ENCODE measurements at regions not wholly inside any gene's neighbourhood (a gene's known extent, or its start where the extent isn't known, plus 50 kb on each side); places are given as distances from the start of the nearest gene placed in this dataset.
A peak's percentile ranks its signal among the peaks of the same experiment; 100 is the strongest.

DNA sequence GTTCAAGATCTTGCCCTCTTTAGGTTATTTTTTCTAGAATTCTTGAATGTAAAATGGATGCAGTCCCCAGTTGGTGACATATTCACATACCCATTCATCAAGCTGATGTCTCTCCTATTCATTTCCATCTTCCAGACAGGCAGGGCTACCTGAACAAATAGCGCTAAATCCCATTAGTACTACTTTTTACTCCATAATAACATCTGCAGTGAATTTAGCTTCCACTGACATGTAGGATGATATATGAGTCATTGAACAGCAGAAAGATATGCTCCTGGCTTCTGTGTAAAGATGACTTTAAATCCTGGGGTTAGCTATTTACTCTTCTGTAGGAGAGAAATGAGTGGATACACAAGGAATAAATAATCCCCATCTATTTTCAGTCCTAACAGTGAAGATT, 194.7 kb downstream of the RND3 start:
- Histone ChIP-seq H3K4me1 (ENCODE audit: control insufficient read depth in 1 of 2, insufficient read depth in 2 of 2, low read depth in 1 of 2, low read length in 1 of 2) (peaks cover 0 to 4% of the 10 kb centered on the region in 2 experiments; a peak in 2 of 4 replicates), H3K27ac (ENCODE audit: low read depth in 2 of 2, low read length in 1 of 2) (no peak overlapping the region), H2AFZ (ENCODE audit: low read depth) (no peak overlapping the region), H3K9ac (no peak overlapping the region), H3K79me2 (ENCODE audit: insufficient read depth) (no peaks in the 10 kb centered on the region), H3K36me3 (replicated peaks in 1 of 2; ENCODE audit: control insufficient read depth in 1 of 2, insufficient read depth in 2 of 2, low read length in 1 of 2) (no peaks in the 10 kb centered on the region), H3K9me3 (no peaks in the 10 kb centered on the region), H3K4me3 (ENCODE audit: low read depth in 2 of 2, low read length in 1 of 2) (no peak overlapping the region), H3K27me3 (ENCODE audit: insufficient read depth) (no peaks in the 10 kb centered on the region), H4K20me1 (ENCODE audit: insufficient read depth) (no peaks in the 10 kb centered on the region), H3K4me2 (no peak overlapping the region), H3K9me2 (no peaks in the 10 kb centered on the region), H3F3A (replicated peaks; ENCODE audit: insufficient read depth) (no peaks in the 10 kb centered on the region)
- DNase-seq, result no peak
- TF ChIP-seq FOXM1 (IDR thresholded peaks at IDR 0.05; ENCODE audit: low read depth) (no peak), JUND (IDR thresholded peaks at IDR 0.05) (peak; percentile 47; the same call in 1 of the 2 replicates), EP300 (IDR thresholded peaks at IDR 0.05; ENCODE audit: borderline replicate concordance in 1 of 2, low read depth in 1 of 2, low read length in 1 of 2) (0 out of 4 replicates have a peak, but pooled peaks of 1 of the 2 experiments have one; percentile 21), TCF12 (IDR thresholded peaks at IDR 0.05) (peak; percentile 83), FOSL2 (IDR thresholded peaks at IDR 0.05; ENCODE audit: borderline replicate concordance, low read depth) (peak; percentile 42; the same call in 1 of the 2 replicates), NFIC (IDR thresholded peaks at IDR 0.05; ENCODE audit: borderline replicate concordance) (0 out of 2 replicates have a peak, but pooled peaks have one; percentile 11)
- TF ChIP-seq, protein P1, sequence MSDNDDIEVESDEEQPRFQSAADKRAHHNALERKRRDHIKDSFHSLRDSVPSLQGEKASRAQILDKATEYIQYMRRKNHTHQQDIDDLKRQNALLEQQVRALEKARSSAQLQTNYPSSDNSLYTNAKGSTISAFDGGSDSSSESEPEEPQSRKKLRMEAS (IDR thresholded peaks at IDR 0.05; ENCODE audit: low read depth), result no peak
- TF ChIP-seq, protein P2, sequence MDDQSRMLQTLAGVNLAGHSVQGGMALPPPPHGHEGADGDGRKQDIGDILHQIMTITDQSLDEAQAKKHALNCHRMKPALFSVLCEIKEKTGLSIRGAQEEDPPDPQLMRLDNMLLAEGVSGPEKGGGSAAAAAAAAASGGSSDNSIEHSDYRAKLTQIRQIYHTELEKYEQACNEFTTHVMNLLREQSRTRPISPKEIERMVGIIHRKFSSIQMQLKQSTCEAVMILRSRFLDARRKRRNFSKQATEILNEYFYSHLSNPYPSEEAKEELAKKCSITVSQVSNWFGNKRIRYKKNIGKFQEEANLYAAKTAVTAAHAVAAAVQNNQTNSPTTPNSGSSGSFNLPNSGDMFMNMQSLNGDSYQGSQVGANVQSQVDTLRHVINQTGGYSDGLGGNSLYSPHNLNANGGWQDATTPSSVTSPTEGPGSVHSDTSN (IDR thresholded peaks at IDR 0.05), result peak; percentile 87
- POLR2A ChIA-PET, result no interaction called here
- 84% methylated on average over 1 of the region's 1 CpG for WGBS (ENCODE audit: low lambda C conversion rate)
- CTCF ChIA-PET, result no interaction called here

DNA sequence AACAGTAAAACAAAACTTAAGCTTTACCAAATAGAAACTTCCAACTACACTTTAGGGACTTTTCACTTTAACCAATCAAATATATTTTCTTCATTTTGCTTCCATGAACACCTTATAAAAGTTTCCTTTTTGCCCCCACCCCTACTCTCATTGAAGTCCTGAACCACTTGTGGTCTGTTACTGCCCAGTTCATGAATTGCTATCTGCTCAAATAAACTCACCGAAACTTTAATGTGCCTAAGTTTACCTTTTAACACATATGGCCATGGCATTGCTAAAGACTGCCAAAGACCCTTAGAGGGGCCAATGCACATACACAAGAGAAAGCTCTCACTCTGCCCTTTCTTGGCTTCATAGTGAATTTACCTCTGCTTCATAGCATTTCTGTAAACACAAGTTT, 195.3 kb downstream of the RND3 start:
- Histone ChIP-seq H2AFZ (ENCODE audit: low read depth) (no peak overlapping the region), H3K36me3 (replicated peaks in 1 of 2; ENCODE audit: control insufficient read depth in 1 of 2, insufficient read depth in 2 of 2, low read length in 1 of 2) (no peaks in the 10 kb centered on the region), H3K4me2 (no peak overlapping the region), H3K9me2 (no peaks in the 10 kb centered on the region), H3K79me2 (ENCODE audit: insufficient read depth) (no peaks in the 10 kb centered on the region), H3K9me3 (no peaks in the 10 kb centered on the region), H3K27me3 (ENCODE audit: insufficient read depth) (no peaks in the 10 kb centered on the region), H3F3A (replicated peaks; ENCODE audit: insufficient read depth) (no peaks in the 10 kb centered on the region), H3K9ac (no peak overlapping the region), H3K4me3 (ENCODE audit: low read depth in 2 of 2, low read length in 1 of 2) (no peak overlapping the region), H4K20me1 (ENCODE audit: insufficient read depth) (no peaks in the 10 kb centered on the region), H3K4me1 (ENCODE audit: control insufficient read depth in 1 of 2, insufficient read depth in 2 of 2, low read depth in 1 of 2, low read length in 1 of 2) (peaks cover 0 to 4% of the 10 kb centered on the region in 2 experiments; a peak in 2 of 4 replicates), H3K27ac (ENCODE audit: low read depth in 2 of 2, low read length in 1 of 2) (no peak overlapping the region)
- POLR2A ChIA-PET, result no interaction called here
- DNase-seq, result no peak
- CTCF ChIA-PET, result no interaction called here
- WGBS (ENCODE audit: low lambda C conversion rate), result 100% methylated on average over 1 of the region's 1 CpG
- TF ChIP-seq SMC3 (IDR thresholded peaks at IDR 0.05; ENCODE audit: low read depth, low read length), result no peak
- TF ChIP-seq ELF1 (IDR thresholded peaks at IDR 0.05), result no peak
- no peak for TF ChIP-seq NFIC (IDR thresholded peaks at IDR 0.05; ENCODE audit: borderline replicate concordance)
- TF ChIP-seq, protein P2 (IDR thresholded peaks at IDR 0.05), result no peak
- TF ChIP-seq YY1 (IDR thresholded peaks at IDR 0.05; ENCODE audit: low read depth), result no peak
- no peak for TF ChIP-seq MXI1 (IDR thresholded peaks at IDR 0.05; ENCODE audit: low read depth, low read length)
- TF ChIP-seq RFX5 (IDR thresholded peaks at IDR 0.05; ENCODE audit: low read length), result no peak
- TF ChIP-seq, protein P3, sequence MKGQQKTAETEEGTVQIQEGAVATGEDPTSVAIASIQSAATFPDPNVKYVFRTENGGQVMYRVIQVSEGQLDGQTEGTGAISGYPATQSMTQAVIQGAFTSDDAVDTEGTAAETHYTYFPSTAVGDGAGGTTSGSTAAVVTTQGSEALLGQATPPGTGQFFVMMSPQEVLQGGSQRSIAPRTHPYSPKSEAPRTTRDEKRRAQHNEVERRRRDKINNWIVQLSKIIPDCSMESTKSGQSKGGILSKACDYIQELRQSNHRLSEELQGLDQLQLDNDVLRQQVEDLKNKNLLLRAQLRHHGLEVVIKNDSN (IDR thresholded peaks at IDR 0.05; ENCODE audit: borderline replicate concordance, low read depth), result no peak
- TF ChIP-seq TCF12 (IDR thresholded peaks at IDR 0.05), result no peak
- TF ChIP-seq, protein P4, sequence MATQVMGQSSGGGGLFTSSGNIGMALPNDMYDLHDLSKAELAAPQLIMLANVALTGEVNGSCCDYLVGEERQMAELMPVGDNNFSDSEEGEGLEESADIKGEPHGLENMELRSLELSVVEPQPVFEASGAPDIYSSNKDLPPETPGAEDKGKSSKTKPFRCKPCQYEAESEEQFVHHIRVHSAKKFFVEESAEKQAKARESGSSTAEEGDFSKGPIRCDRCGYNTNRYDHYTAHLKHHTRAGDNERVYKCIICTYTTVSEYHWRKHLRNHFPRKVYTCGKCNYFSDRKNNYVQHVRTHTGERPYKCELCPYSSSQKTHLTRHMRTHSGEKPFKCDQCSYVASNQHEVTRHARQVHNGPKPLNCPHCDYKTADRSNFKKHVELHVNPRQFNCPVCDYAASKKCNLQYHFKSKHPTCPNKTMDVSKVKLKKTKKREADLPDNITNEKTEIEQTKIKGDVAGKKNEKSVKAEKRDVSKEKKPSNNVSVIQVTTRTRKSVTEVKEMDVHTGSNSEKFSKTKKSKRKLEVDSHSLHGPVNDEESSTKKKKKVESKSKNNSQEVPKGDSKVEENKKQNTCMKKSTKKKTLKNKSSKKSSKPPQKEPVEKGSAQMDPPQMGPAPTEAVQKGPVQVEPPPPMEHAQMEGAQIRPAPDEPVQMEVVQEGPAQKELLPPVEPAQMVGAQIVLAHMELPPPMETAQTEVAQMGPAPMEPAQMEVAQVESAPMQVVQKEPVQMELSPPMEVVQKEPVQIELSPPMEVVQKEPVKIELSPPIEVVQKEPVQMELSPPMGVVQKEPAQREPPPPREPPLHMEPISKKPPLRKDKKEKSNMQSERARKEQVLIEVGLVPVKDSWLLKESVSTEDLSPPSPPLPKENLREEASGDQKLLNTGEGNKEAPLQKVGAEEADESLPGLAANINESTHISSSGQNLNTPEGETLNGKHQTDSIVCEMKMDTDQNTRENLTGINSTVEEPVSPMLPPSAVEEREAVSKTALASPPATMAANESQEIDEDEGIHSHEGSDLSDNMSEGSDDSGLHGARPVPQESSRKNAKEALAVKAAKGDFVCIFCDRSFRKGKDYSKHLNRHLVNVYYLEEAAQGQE (IDR thresholded peaks at IDR 0.05; ENCODE audit: low read depth, low read length), result no peak
- TF ChIP-seq, protein P1 (IDR thresholded peaks at IDR 0.05; ENCODE audit: low read depth), result no peak
- TF ChIP-seq GABPA (IDR thresholded peaks at IDR 0.05; ENCODE audit: low read depth), result no peak
- TF ChIP-seq, protein P5, sequence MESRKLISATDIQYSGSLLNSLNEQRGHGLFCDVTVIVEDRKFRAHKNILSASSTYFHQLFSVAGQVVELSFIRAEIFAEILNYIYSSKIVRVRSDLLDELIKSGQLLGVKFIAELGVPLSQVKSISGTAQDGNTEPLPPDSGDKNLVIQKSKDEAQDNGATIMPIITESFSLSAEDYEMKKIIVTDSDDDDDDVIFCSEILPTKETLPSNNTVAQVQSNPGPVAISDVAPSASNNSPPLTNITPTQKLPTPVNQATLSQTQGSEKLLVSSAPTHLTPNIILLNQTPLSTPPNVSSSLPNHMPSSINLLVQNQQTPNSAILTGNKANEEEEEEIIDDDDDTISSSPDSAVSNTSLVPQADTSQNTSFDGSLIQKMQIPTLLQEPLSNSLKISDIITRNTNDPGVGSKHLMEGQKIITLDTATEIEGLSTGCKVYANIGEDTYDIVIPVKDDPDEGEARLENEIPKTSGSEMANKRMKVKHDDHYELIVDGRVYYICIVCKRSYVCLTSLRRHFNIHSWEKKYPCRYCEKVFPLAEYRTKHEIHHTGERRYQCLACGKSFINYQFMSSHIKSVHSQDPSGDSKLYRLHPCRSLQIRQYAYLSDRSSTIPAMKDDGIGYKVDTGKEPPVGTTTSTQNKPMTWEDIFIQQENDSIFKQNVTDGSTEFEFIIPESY (IDR thresholded peaks at IDR 0.05; ENCODE audit: borderline replicate concordance, low read depth), result no peak
- TF ChIP-seq RAD21 (IDR thresholded peaks at IDR 0.05; ENCODE audit: low read length), result no peak
- TF ChIP-seq EP300 (IDR thresholded peaks at IDR 0.05; ENCODE audit: borderline replicate concordance in 1 of 2, low read depth in 1 of 2, low read length in 1 of 2), result no peak
- TF ChIP-seq FOXM1 (IDR thresholded peaks at IDR 0.05; ENCODE audit: low read depth), result no peak
- TF ChIP-seq POLR2AphosphoS5 (IDR thresholded peaks at IDR 0.05; ENCODE audit: low read depth, low read length), result no peak
